GM12878 (cell line): ENCODE measurements at regions not wholly inside any gene's neighbourhood (a gene's known extent, or its start where the extent isn't known, plus 50 kb on each side); places are given as distances from the start of the nearest gene placed in this dataset.

ENCODE experiments used
- CREB1 ChIP-seq: IDR thresholded peaks from 2 replicates; pipeline ENCODE4 v1.6.1; 2012; ENCODE audit warnings: low read depth, mild to moderate bottlenecking, inconsistent platforms
- FOS ChIP-seq: IDR thresholded peaks from 3 replicates; pipeline ENCODE4 v1.6.1; 2011; ENCODE audit warnings: borderline replicate concordance; ENCODE audit not compliant: insufficient read length; ENCODE audit errors: extremely low read depth
- IKZF1 ChIP-seq: fragments of 450-650 bp; conservative IDR thresholded peaks from 2 replicates; pipeline ENCODE4 v1.6.1; 2017; ENCODE audit warnings: antibody characterized with exemption, mild to moderate bottlenecking
- MXI1 ChIP-seq: fragments of 150-350 bp; IDR thresholded peaks from 2 replicates; pipeline ENCODE4 v1.6.1; 2011; ENCODE audit warnings: low read depth, mild to moderate bottlenecking, inconsistent platforms, low read length, improper control_type of control experiment
- POLR2A ChIP-seq: IDR thresholded peaks from 2 replicates; pipeline ENCODE4 v1.6.1; 2011; ENCODE audit warnings: low read depth, mild to moderate bottlenecking, low read length
- PRDM15 ChIP-seq: fragments of 450-650 bp; formaldehyde crosslinking; IDR thresholded peaks from 2 replicates; pipeline ENCODE4 v1.4.0; 2020; ENCODE audit warnings: mild to moderate bottlenecking, moderate library complexity
- USF2 ChIP-seq: IDR thresholded peaks from 2 replicates; pipeline ENCODE4 v1.6.1; 2011; ENCODE audit warnings: low read depth, low read length, improper control_type of control experiment, borderline replicate concordance
- ZNF274 ChIP-seq: IDR thresholded peaks from one replicate; pipeline ENCODE4 v1.8.0; 2011; ENCODE audit not compliant: insufficient read length, insufficient read depth
- TF ChIP-seq, protein P1 (sequence below), 3 experiments: IDR thresholded peaks in 2 of 3; conservative IDR thresholded peaks in 1 of 3; 2 replicates each; pipeline ENCODE4 v1.5.1; 2011; ENCODE audit warnings: low read depth in 3 of 3, low read length in 3 of 3, mild to moderate bottlenecking in 3 of 3, control low read depth in 2 of 3, moderate library complexity in 2 of 3, inconsistent platforms in 1 of 3, mixed read lengths in 1 of 3; ENCODE audit not compliant: control insufficient read depth in 2 of 3, insufficient read depth in 1 of 3; ENCODE audit errors: extremely low read depth in 1 of 3

- TF ChIP-seq USF2 (no peak), CREB1 (no peak), ZNF274 (no peak), FOS (no peak), MXI1 (no peak), IKZF1 (no peak), POLR2A (no peak), PRDM15 (CRISPR knock-in tag) (no peak)
- TF ChIP-seq, protein P1, sequence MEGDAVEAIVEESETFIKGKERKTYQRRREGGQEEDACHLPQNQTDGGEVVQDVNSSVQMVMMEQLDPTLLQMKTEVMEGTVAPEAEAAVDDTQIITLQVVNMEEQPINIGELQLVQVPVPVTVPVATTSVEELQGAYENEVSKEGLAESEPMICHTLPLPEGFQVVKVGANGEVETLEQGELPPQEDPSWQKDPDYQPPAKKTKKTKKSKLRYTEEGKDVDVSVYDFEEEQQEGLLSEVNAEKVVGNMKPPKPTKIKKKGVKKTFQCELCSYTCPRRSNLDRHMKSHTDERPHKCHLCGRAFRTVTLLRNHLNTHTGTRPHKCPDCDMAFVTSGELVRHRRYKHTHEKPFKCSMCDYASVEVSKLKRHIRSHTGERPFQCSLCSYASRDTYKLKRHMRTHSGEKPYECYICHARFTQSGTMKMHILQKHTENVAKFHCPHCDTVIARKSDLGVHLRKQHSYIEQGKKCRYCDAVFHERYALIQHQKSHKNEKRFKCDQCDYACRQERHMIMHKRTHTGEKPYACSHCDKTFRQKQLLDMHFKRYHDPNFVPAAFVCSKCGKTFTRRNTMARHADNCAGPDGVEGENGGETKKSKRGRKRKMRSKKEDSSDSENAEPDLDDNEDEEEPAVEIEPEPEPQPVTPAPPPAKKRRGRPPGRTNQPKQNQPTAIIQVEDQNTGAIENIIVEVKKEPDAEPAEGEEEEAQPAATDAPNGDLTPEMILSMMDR (IDR thresholded peaks at IDR 0.05 in 2 of 3, conservative IDR thresholded peaks at IDR 0.05 in 1 of 3; ENCODE audit: control insufficient read depth in 2 of 3, extremely low read depth in 1 of 3, insufficient read depth in 1 of 3, low read depth in 3 of 3, low read length in 3 of 3) = no peak
Measured at GRCh38 chr1:80359666-80360065, 1353.1 kb upstream of the ADGRL4 start.
